OCI-LY3 (cell line): ENCODE measurements at regions not wholly inside any gene's neighbourhood (a gene's known extent, or its start where the extent isn't known, plus 50 kb on each side); places are given as distances from the start of the nearest gene placed in this dataset.

Source experiments
- CTCF ChIP-seq: fragments of 200-600, 300-600 bp; sonication (generic); IDR thresholded peaks from 2 replicates; pipeline ENCODE4 v1.5.1; 2014; ENCODE audit warnings: antibody characterized with exemption, low read length, low read depth
- EZH2phosphoT487 ChIP-seq: fragments of 200-600 bp; shearing (Covaris generic); IDR thresholded peaks from 2 replicates; pipeline ENCODE4 v1.6.1; 2018; ENCODE audit warnings: antibody characterized with exemption, mixed run types, low read depth

DNA sequence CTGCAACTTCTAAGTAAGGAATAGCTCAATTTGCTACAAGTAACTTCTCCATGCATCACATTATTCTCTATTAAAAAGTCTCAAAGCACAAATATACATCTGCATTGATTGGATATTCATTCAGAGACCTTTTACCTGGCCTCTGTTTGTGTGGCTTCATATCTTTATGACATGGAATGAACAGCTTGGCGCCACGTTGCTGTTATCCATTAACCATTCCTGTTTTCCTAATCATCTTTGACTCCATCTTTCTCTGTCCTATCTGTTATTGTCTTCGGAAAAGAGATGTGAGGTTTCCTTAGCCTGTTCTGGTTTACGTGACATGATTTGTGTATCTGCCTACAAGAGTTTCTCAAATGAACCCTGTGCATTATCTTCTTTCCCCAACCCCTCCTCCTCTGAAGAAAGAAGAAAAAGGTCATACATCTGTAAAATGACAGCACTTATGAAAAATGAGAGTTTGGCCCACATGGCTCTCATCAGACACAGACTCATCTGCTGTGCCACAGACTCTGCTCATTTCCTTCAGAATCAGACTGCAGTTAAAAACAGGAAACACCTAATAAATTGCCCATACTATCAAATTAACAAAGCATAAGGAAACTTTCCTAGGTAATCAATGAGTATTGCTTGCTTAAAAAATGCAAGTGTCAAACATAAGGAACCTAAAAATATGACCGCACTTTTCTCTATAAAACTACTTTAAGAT lies 347.6 kb upstream of the FAM241A start:
- TF ChIP-seq CTCF = no peak
- TF ChIP-seq EZH2phosphoT487 = no peak
